Tibial nerve (tissue), 4 donors: ENCODE measurements at regions not wholly inside any gene's neighbourhood (a gene's known extent, or its start where the extent isn't known, plus 50 kb on each side); places are given as distances from the start of the nearest gene placed in this dataset.

Experiments
- CTCF ChIP-seq, 5 experiments: fragments of 200-600 bp in 3 of 5; fragments of 450-650 bp in 2 of 5; sonication (generic) in 3 of 5; IDR thresholded peaks; one replicate each; pipeline ENCODE4 v1.5.1; 2016 to 2019; ENCODE audit warnings: antibody characterized with exemption in 5 of 5, mild to moderate bottlenecking in 3 of 5, moderate library complexity in 2 of 5
- EP300 ChIP-seq, 2 donors: sonication (generic); formaldehyde crosslinking; IDR thresholded peaks; one replicate each; pipeline ENCODE4 v1.6.1; 2017; ENCODE audit warnings: antibody characterized with exemption in 2 of 2, mild to moderate bottlenecking in 1 of 2
- POLR2A ChIP-seq, 2 donors: fragments of 450-650 bp; IDR thresholded peaks; one replicate each; pipeline ENCODE4 v1.6.1; 2017; ENCODE audit warnings: antibody characterized with exemption in 2 of 2, mild to moderate bottlenecking in 2 of 2, moderate library complexity in 2 of 2

GRCh38 chr19:28609091-28609755 lies 603.7 kb downstream of the UQCRFS1 start:
- no peak for TF ChIP-seq CTCF (IDR thresholded peaks at IDR 0.05)
- no peak for TF ChIP-seq POLR2A (IDR thresholded peaks at IDR 0.05)
- TF ChIP-seq EP300 (IDR thresholded peaks at IDR 0.05) = no peak
